DND-41 (cell line): ENCODE measurements at regions not wholly inside any gene's neighbourhood (a gene's known extent, or its start where the extent isn't known, plus 50 kb on each side); places are given as distances from the start of the nearest gene placed in this dataset.

Experiments used
- ATAC-seq: fragments of 200-7000 bp; cut with Tn5 transposase; 3 replicates; pipeline ENCODE4 v1.9.1; 2021; ENCODE audit warnings: low read depth; ENCODE audit not compliant: insufficient read depth
- DNase-seq: peaks from one replicate; pipeline ENCODE4 v3.0.0-alpha.2; 2020
- H2AFZ ChIP-seq: 2 replicates; pipeline ENCODE4 v1.6.0; 2012; ENCODE audit warnings: low read depth, low read length
- H3K27ac ChIP-seq: 2 replicates; pipeline ENCODE4 v1.5.1; 2012; ENCODE audit warnings: low read length, inconsistent platforms
- H3K27me3 ChIP-seq: fragments of 200-600 bp; sonication (generic); 2 replicates; pipeline ENCODE4 v1.6.0; 2012; ENCODE audit warnings: low read length, mild to moderate bottlenecking, inconsistent platforms; ENCODE audit not compliant: insufficient read depth, poor library complexity
- H3K36me3 ChIP-seq: 2 replicates; pipeline ENCODE4 v1.5.1; 2012; ENCODE audit warnings: low read length, inconsistent platforms; ENCODE audit not compliant: insufficient read depth
- H3K4me1 ChIP-seq: 2 replicates; pipeline ENCODE4 v1.5.1; 2012; ENCODE audit warnings: mild to moderate bottlenecking, low read length; ENCODE audit not compliant: insufficient read depth
- H3K4me2 ChIP-seq: 2 replicates; pipeline ENCODE4 v1.6.0; 2012; ENCODE audit warnings: mild to moderate bottlenecking, moderate library complexity, low read length, inconsistent platforms; ENCODE audit not compliant: insufficient read depth
- H3K4me3 ChIP-seq, 2 experiments: fragments of 200-600 bp in 1 of 2; shearing (Covaris generic) in 1 of 2; 2 replicates each; pipeline ENCODE4 v1.5.1; 2012 to 2016; ENCODE audit warnings: inconsistent platforms in 2 of 2, low read length in 2 of 2, mild to moderate bottlenecking in 2 of 2, low read depth in 1 of 2, moderate library complexity in 1 of 2
- H3K79me2 ChIP-seq: 2 replicates; pipeline ENCODE4 v1.6.0; 2012; ENCODE audit warnings: low read length, inconsistent platforms; ENCODE audit not compliant: insufficient read depth
- H3K9ac ChIP-seq: 2 replicates; pipeline ENCODE4 v1.6.0; 2012; ENCODE audit warnings: low read depth, mild to moderate bottlenecking, inconsistent platforms, low read length, moderate library complexity
- H3K9me3 ChIP-seq: 2 replicates; pipeline ENCODE4 v1.5.1; 2012; ENCODE audit warnings: low read length, moderate library complexity, mild to moderate bottlenecking, inconsistent platforms; ENCODE audit not compliant: insufficient read depth, severe bottlenecking
- H4K20me1 ChIP-seq: 2 replicates; pipeline ENCODE4 v1.6.0; 2012; ENCODE audit warnings: low read length; ENCODE audit not compliant: insufficient read depth
- EZH2 ChIP-seq: IDR thresholded peaks from 3 replicates; pipeline ENCODE4 v1.6.1; 2012; ENCODE audit warnings: borderline replicate concordance, low read depth, mild to moderate bottlenecking, moderate library complexity, low read length, inconsistent platforms; ENCODE audit not compliant: severe bottlenecking
- TF ChIP-seq, protein P1 (sequence below): IDR thresholded peaks from 2 replicates; pipeline ENCODE4 v1.5.1; 2012; ENCODE audit warnings: borderline replicate concordance, low read length, moderate library complexity, mild to moderate bottlenecking; ENCODE audit not compliant: poor library complexity, severe bottlenecking; ENCODE audit errors: extremely low read depth

- ATAC-seq: no peak
- Histone ChIP-seq H3K79me2 (no peaks in the 10 kb centered on the region), H4K20me1 (no peaks in the 10 kb centered on the region), H3K27me3 (no peaks in the 10 kb centered on the region), H3K4me1 (no peaks in the 10 kb centered on the region), H3K27ac (no peak overlapping the region), H2AFZ (no peak overlapping the region), H3K36me3 (no peaks in the 10 kb centered on the region), H3K9ac (no peak overlapping the region), H3K9me3 (no peaks in the 10 kb centered on the region), H3K4me2 (no peak overlapping the region), H3K4me3 (no peak overlapping the region)
- no peak for TF ChIP-seq EZH2
- TF ChIP-seq, protein P1, sequence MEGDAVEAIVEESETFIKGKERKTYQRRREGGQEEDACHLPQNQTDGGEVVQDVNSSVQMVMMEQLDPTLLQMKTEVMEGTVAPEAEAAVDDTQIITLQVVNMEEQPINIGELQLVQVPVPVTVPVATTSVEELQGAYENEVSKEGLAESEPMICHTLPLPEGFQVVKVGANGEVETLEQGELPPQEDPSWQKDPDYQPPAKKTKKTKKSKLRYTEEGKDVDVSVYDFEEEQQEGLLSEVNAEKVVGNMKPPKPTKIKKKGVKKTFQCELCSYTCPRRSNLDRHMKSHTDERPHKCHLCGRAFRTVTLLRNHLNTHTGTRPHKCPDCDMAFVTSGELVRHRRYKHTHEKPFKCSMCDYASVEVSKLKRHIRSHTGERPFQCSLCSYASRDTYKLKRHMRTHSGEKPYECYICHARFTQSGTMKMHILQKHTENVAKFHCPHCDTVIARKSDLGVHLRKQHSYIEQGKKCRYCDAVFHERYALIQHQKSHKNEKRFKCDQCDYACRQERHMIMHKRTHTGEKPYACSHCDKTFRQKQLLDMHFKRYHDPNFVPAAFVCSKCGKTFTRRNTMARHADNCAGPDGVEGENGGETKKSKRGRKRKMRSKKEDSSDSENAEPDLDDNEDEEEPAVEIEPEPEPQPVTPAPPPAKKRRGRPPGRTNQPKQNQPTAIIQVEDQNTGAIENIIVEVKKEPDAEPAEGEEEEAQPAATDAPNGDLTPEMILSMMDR: no peak
- DNase-seq: no peak
Observed at GRCh38 chr16:58832386-58832895, 98.3 kb upstream of the GOT2 start.

- ATAC-seq: no peak
- H3K9me3 ChIP-seq: no peaks in the 10 kb centered on the region
- H3K79me2 ChIP-seq: no peaks in the 10 kb centered on the region
- H3K9ac ChIP-seq: no peak overlapping the region
- DNase-seq: no peak
- H3K4me2 ChIP-seq: no peak overlapping the region
- no peaks in the 10 kb centered on the region for H4K20me1 ChIP-seq
- no peak overlapping the region for H2AFZ ChIP-seq
- TF ChIP-seq EZH2: no peak
- TF ChIP-seq, protein P1: no peak
- H3K36me3 ChIP-seq: no peaks in the 10 kb centered on the region
- no peak overlapping the region for H3K4me3 ChIP-seq
- no peaks in the 10 kb centered on the region for H3K4me1 ChIP-seq
- H3K27ac ChIP-seq: no peak overlapping the region
- no peaks in the 10 kb centered on the region for H3K27me3 ChIP-seq
Observed at GRCh38 chr16:58831386-58831785, 97.3 kb upstream of the GOT2 start.

- Histone ChIP-seq H3K4me2 (no peak overlapping the region), H3K27ac (no peak overlapping the region), H3K4me3 (no peak overlapping the region), H3K36me3 (no peaks in the 10 kb centered on the region), H3K9ac (no peak overlapping the region), H3K27me3 (no peaks in the 10 kb centered on the region), H2AFZ (no peak overlapping the region), H3K9me3 (no peaks in the 10 kb centered on the region), H3K79me2 (no peaks in the 10 kb centered on the region), H4K20me1 (no peaks in the 10 kb centered on the region), H3K4me1 (no peaks in the 10 kb centered on the region)
- TF ChIP-seq, protein P1: no peak
- no peak for TF ChIP-seq EZH2
- no peak for DNase-seq
- no peak for ATAC-seq
Observed at GRCh38 chr16:58828901-58829545, 94.9 kb upstream of the GOT2 start.

- no peak overlapping the region for H2AFZ ChIP-seq
- DNase-seq: no peak
- H3K36me3 ChIP-seq: no peaks in the 10 kb centered on the region
- H3K9ac ChIP-seq: no peak overlapping the region
- no peaks in the 10 kb centered on the region for H3K27me3 ChIP-seq
- H3K4me2 ChIP-seq: no peak overlapping the region
- no peaks in the 10 kb centered on the region for H3K4me1 ChIP-seq
- no peaks in the 10 kb centered on the region for H4K20me1 ChIP-seq
- H3K9me3 ChIP-seq: no peaks in the 10 kb centered on the region
- no peak overlapping the region for H3K4me3 ChIP-seq
- no peak overlapping the region for H3K27ac ChIP-seq
- no peak for TF ChIP-seq EZH2
- TF ChIP-seq, protein P1: no peak
- H3K79me2 ChIP-seq: no peaks in the 10 kb centered on the region
- ATAC-seq: no peak
Observed at GRCh38 chr16:58824201-58824600, 90.1 kb upstream of the GOT2 start.
